Gastroesophageal sphincter (tissue), 4 donors: ENCODE measurements at regions not wholly inside any gene's neighbourhood (a gene's known extent, or its start where the extent isn't known, plus 50 kb on each side); places are given as distances from the start of the nearest gene placed in this dataset.

ENCODE experiments used
- ATAC-seq: fragments of 150-250 bp; one replicate; pipeline ENCODE4 v1.9.1; 2016; ENCODE audit warnings: mild to moderate bottlenecking, moderate library complexity
- H3K27ac ChIP-seq, 4 donors: fragments of 200-600 bp; sonication (generic) in 3 of 4; 1 replicate in 3 of 4; 2 replicates in 1 of 4; pipeline ENCODE4 v1.5.1; 2016 to 2019
- H3K27me3 ChIP-seq: fragments of 200-600 bp; sonication (generic); one replicate; pipeline ENCODE4 v1.5.1; 2019
- H3K36me3 ChIP-seq, 2 donors: fragments of 200-600 bp; sonication (generic); one replicate each; pipeline ENCODE4 v1.5.1; 2019; ENCODE audit warnings: control low read depth in 1 of 2
- H3K4me1 ChIP-seq, 3 donors: fragments of 200-600 bp; sonication (generic); 1 replicate in 2 of 3; 2 replicates in 1 of 3; pipeline ENCODE4 v1.5.1; 2016 to 2019; ENCODE audit warnings: control low read depth in 2 of 3
- H3K4me3 ChIP-seq, 2 donors: fragments of 200-600 bp; sonication (generic); one replicate each; pipeline ENCODE4 v1.5.1; 2019; ENCODE audit warnings: mild to moderate bottlenecking in 1 of 2, moderate library complexity in 1 of 2
- H3K9me3 ChIP-seq, 3 donors: fragments of 200-600 bp; sonication (generic); one replicate each; pipeline ENCODE4 v1.5.1; 2017 to 2019; ENCODE audit warnings: control low read depth in 2 of 3
- CTCF ChIP-seq, 4 experiments: fragments of 200-600 bp in 2 of 4; fragments of 450-650 bp in 2 of 4; sonication (generic) in 1 of 4; IDR thresholded peaks; one replicate each; pipeline ENCODE4 v1.5.1; 2017 to 2019; ENCODE audit warnings: antibody characterized with exemption in 4 of 4, mild to moderate bottlenecking in 2 of 4, moderate library complexity in 2 of 4
- EP300 ChIP-seq: sonication (generic); formaldehyde crosslinking; IDR thresholded peaks from one replicate; pipeline ENCODE4 v1.6.1; 2017; ENCODE audit warnings: antibody characterized with exemption, mild to moderate bottlenecking
- POLR2A ChIP-seq, 2 donors: fragments of 450-650 bp; IDR thresholded peaks; one replicate each; pipeline ENCODE4 v1.6.1; 2017; ENCODE audit warnings: antibody characterized with exemption in 2 of 2, mild to moderate bottlenecking in 2 of 2, moderate library complexity in 1 of 2
- POLR2AphosphoS5 ChIP-seq: sonication (generic); formaldehyde crosslinking; IDR thresholded peaks from one replicate; pipeline ENCODE4 v1.6.1; 2017; ENCODE audit warnings: antibody characterized with exemption
- WGBS, 2 donors: methylation state at CpG; one replicate each; pipeline ENCODE4 v1.1.5; 2018; ENCODE audit warnings: low coverage in 1 of 2; 5-methylcytosine and 5-hydroxymethylcytosine counted together

- TF ChIP-seq POLR2AphosphoS5 (no peak), EP300 (no peak), CTCF (IDR thresholded peaks at IDR 0.05) (no peak), POLR2A (IDR thresholded peaks at IDR 0.05) (no peak)
- no peak for ATAC-seq
- Histone ChIP-seq H3K4me3 (no peak overlapping the region), H3K9me3 (no peaks in the 10 kb centered on the region), H3K27ac (no peak overlapping the region), H3K4me1 (no peaks in the 10 kb centered on the region), H3K27me3 (no peaks in the 10 kb centered on the region), H3K36me3 (no peaks in the 10 kb centered on the region)
- 43 to 71% methylated on average over 1 to 2 of the region's 3 CpGs for WGBS, 2 donors
Observed at GRCh38 chr7:53904355-53904754, 637.8 kb upstream of the VSTM2A start.

DNA sequence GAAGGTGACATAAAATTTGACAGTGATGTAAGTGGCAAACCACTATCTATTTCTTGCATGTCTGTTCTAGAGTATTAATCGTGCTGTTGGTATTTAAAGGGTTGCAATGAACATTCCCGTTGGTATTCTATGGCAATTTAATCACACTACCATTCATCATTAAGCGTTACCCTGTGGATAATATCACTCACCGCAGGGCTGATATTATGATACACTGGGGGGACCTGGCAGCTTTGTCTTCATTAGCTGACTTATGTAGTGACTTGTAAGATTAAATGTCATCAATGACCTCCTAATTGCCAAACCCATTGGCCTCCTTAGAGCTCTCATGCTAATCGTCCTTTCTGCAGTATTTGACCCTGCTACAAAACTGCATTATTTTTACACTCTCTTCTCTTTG, 624.5 kb upstream of the VSTM2A start:
- ATAC-seq, result no peak
- WGBS, 2 donors, result 80 to 89% methylated on average over 5 of the region's 5 CpGs
- TF ChIP-seq CTCF (IDR thresholded peaks at IDR 0.05), result no peak
- no peak for TF ChIP-seq POLR2AphosphoS5
- TF ChIP-seq POLR2A (IDR thresholded peaks at IDR 0.05), result no peak
- no peak for TF ChIP-seq EP300

GRCh38 chr7:53920011-53920410, 622.2 kb upstream of the VSTM2A start:
- H3K27me3 ChIP-seq, result no peaks in the 10 kb centered on the region
- no peaks in the 10 kb centered on the region for H3K36me3 ChIP-seq
- no peak overlapping the region for H3K27ac ChIP-seq
- no peak for ATAC-seq
- no peaks in the 10 kb centered on the region for H3K9me3 ChIP-seq
- H3K4me3 ChIP-seq, result no peak overlapping the region
- WGBS, 2 donors, result 91 to 94% methylated on average over 3 to 5 of the region's 5 CpGs
- H3K4me1 ChIP-seq, result no peaks in the 10 kb centered on the region
- TF ChIP-seq EP300, result no peak
- TF ChIP-seq CTCF (IDR thresholded peaks at IDR 0.05), result no peak
- no peak for TF ChIP-seq POLR2A (IDR thresholded peaks at IDR 0.05)
- no peak for TF ChIP-seq POLR2AphosphoS5

More for the DNA sequence above, 624.5 kb upstream of the VSTM2A start:
- H3K4me3 ChIP-seq, result no peak overlapping the region
- no peak overlapping the region for H3K27ac ChIP-seq
- no peaks in the 10 kb centered on the region for H3K4me1 ChIP-seq
- H3K36me3 ChIP-seq, result no peaks in the 10 kb centered on the region
- no peaks in the 10 kb centered on the region for H3K27me3 ChIP-seq
- no peaks in the 10 kb centered on the region for H3K9me3 ChIP-seq

GRCh38 chr7:53940483-53940882, 601.7 kb upstream of the VSTM2A start:
- Histone ChIP-seq H3K36me3 (no peaks in the 10 kb centered on the region), H3K4me3 (no peak overlapping the region), H3K27me3 (no peaks in the 10 kb centered on the region), H3K27ac (no peak overlapping the region), H3K9me3 (no peaks in the 10 kb centered on the region), H3K4me1 (no peaks in the 10 kb centered on the region)
- no peak for ATAC-seq
- TF ChIP-seq POLR2AphosphoS5 (no peak), POLR2A (IDR thresholded peaks at IDR 0.05) (no peak), EP300 (no peak), CTCF (IDR thresholded peaks at IDR 0.05) (no peak)
- WGBS, 2 donors, result 96 to 100% methylated on average over 3 of the region's 3 CpGs

DNA sequence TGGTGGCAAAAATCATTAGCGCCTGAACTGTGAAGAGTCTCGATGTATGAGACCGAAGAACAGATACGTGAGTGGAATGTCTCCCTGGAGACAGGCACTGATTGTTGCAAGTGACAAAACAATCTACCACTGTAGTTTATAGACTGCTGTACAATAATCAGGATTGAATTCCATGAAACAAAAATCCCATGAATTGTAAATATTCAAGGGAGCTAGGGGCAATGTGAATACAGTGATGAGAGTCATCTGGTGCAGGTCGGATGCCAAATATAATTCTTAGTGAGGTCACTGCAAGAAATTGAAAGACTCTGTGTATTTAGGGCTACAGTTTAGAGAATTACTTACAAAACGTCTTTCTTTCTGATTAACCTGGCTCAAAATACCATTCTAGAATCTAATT, 594.4 kb upstream of the VSTM2A start:
- Histone ChIP-seq H3K36me3 (no peaks in the 10 kb centered on the region), H3K9me3 (no peaks in the 10 kb centered on the region), H3K27me3 (no peaks in the 10 kb centered on the region), H3K27ac (no peak overlapping the region), H3K4me3 (no peak overlapping the region), H3K4me1 (no peaks in the 10 kb centered on the region)
- 28 to 34% methylated on average over 5 to 6 of the region's 6 CpGs for WGBS, 2 donors
- TF ChIP-seq POLR2AphosphoS5, result no peak
- no peak for TF ChIP-seq CTCF (IDR thresholded peaks at IDR 0.05)
- TF ChIP-seq EP300, result no peak
- TF ChIP-seq POLR2A (IDR thresholded peaks at IDR 0.05), result no peak
- no peak for ATAC-seq
